Right atrium auricular region (tissue), 2 donors: ENCODE measurements at regions not wholly inside any gene's neighbourhood (a gene's known extent, or its start where the extent isn't known, plus 50 kb on each side); places are given as distances from the start of the nearest gene placed in this dataset.

Source experiments
- DNase-seq: peaks from one replicate; pipeline ENCODE4 v3.0.0-alpha.2; 2019; ENCODE audit warnings: low spot score
- H3K27ac ChIP-seq, 2 donors: fragments of 200-600 bp; sonication (generic); 1 replicate in 1 of 2; 2 replicates in 1 of 2; pipeline ENCODE4 v1.5.1; 2016 to 2019
- H3K27me3 ChIP-seq, 2 donors: fragments of 200-600 bp; sonication (generic); one replicate each; pipeline versions ENCODE4 v1.5.1 to v1.6.0; 2017 to 2019
- H3K36me3 ChIP-seq: fragments of 200-600 bp; sonication (generic); one replicate; pipeline ENCODE4 v1.5.1; 2016
- H3K4me1 ChIP-seq, 2 donors: fragments of 200-600 bp; sonication (generic); one replicate each; pipeline versions ENCODE4 v1.5.1 to v1.6.0; 2017 to 2019
- H3K4me3 ChIP-seq, 2 donors: fragments of 200-600 bp; sonication (generic); 1 replicate in 1 of 2; 2 replicates in 1 of 2; pipeline ENCODE4 v1.5.1; 2017 to 2019; ENCODE audit warnings: mild to moderate bottlenecking in 1 of 2, moderate library complexity in 1 of 2
- H3K9me3 ChIP-seq, 2 donors: fragments of 200-600 bp; sonication (generic); one replicate each; pipeline ENCODE4 v1.5.1; 2019
- TF ChIP-seq, protein P1 (sequence below), 2 donors: fragments of 200-600 bp; sonication (generic); IDR thresholded peaks; one replicate each; pipeline ENCODE4 v1.5.1; 2019; ENCODE audit warnings: antibody characterized with exemption in 2 of 2

DNA sequence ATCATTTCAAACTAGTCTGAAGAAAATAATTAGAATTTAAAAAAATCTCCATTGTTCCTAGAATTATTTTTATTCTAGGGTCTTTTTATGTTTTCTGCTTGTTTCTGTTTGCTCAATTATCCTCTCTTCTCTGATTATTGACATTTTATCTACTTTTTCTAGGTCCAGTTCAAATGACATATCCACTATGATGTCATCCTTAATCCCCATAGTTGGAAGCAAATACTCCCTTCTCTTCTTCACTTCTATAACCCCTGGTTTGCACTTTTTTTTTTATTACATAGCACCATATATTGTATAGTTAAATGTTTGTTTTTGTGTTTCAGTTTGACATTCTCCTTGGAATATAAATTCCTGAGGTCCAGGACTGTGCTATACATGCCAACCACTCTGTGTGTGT, 82.6 kb downstream of the CT47B1 start:
- H3K9me3 ChIP-seq: no peaks in the 10 kb centered on the region
- no peaks in the 10 kb centered on the region for H3K36me3 ChIP-seq
- TF ChIP-seq, protein P1, sequence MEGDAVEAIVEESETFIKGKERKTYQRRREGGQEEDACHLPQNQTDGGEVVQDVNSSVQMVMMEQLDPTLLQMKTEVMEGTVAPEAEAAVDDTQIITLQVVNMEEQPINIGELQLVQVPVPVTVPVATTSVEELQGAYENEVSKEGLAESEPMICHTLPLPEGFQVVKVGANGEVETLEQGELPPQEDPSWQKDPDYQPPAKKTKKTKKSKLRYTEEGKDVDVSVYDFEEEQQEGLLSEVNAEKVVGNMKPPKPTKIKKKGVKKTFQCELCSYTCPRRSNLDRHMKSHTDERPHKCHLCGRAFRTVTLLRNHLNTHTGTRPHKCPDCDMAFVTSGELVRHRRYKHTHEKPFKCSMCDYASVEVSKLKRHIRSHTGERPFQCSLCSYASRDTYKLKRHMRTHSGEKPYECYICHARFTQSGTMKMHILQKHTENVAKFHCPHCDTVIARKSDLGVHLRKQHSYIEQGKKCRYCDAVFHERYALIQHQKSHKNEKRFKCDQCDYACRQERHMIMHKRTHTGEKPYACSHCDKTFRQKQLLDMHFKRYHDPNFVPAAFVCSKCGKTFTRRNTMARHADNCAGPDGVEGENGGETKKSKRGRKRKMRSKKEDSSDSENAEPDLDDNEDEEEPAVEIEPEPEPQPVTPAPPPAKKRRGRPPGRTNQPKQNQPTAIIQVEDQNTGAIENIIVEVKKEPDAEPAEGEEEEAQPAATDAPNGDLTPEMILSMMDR (IDR thresholded peaks at IDR 0.05): no peak
- no peak for DNase-seq
- H3K27ac ChIP-seq: no peak overlapping the region
- no peaks in the 10 kb centered on the region for H3K27me3 ChIP-seq
- no peak overlapping the region for H3K4me3 ChIP-seq
- no peaks in the 10 kb centered on the region for H3K4me1 ChIP-seq

- Histone ChIP-seq H3K27me3 (no peaks in the 10 kb centered on the region), H3K4me1 (no peaks in the 10 kb centered on the region), H3K9me3 (no peaks in the 10 kb centered on the region), H3K27ac (no peak overlapping the region), H3K4me3 (no peak overlapping the region), H3K36me3 (no peaks in the 10 kb centered on the region)
- DNase-seq: peak; percentile 68
- TF ChIP-seq, protein P1 (IDR thresholded peaks at IDR 0.05): no peak
Observed at GRCh38 chrX:120791013-120791643, 84.5 kb downstream of the CT47B1 start.

DNA sequence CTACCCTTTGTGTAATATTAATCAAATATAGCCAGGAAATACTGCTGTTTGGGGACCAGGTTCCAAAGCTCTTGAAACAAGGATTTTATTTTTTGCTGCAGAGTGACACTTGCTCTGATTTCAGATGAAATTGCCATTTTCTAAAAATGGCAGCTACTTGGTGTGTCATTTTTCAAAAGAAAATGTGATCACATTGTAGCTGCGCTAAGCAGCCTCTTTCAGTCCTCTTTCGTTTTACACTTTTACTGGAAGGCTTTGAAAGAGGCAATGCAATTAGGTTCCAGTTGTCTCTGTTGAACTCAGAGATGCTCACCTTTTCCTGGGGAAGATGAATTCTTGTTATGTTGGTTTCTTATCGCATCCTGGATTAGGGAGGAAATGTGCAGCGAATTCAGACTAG, 85.1 kb downstream of the CT47B1 start:
- no peaks in the 10 kb centered on the region for H3K36me3 ChIP-seq
- H3K4me1 ChIP-seq: no peaks in the 10 kb centered on the region
- no peaks in the 10 kb centered on the region for H3K9me3 ChIP-seq
- DNase-seq: no peak
- no peak overlapping the region for H3K27ac ChIP-seq
- H3K27me3 ChIP-seq: no peaks in the 10 kb centered on the region
- no peak overlapping the region for H3K4me3 ChIP-seq
- TF ChIP-seq, protein P1 (IDR thresholded peaks at IDR 0.05): no peak

DNA sequence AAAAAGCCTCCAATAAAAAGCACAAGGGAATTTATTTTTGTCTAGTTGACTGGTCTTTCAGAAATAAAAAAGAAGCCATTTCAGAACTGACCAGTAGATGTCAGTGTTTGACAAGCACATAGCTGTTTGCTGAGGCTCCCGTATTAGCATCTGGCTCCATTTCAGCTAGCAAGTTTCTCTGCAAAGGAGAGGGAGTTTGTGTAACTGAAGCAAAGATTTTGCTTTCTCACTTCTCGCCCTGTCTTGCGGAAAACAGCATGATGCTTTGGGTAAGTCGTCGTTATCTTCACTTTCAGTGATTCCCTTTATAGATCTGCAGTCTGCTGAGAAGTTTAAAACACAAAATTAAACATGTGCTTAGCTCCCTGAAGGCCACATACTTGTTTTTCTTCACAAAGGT, 85.5 kb downstream of the CT47B1 start:
- Histone ChIP-seq H3K27ac (no peak overlapping the region), H3K9me3 (no peaks in the 10 kb centered on the region), H3K4me3 (no peak overlapping the region), H3K27me3 (no peaks in the 10 kb centered on the region), H3K4me1 (no peaks in the 10 kb centered on the region), H3K36me3 (no peaks in the 10 kb centered on the region)
- DNase-seq: no peak
- TF ChIP-seq, protein P1 (IDR thresholded peaks at IDR 0.05): peak; percentile 77 to 89

GRCh38 chrX:120781403-120781802, 94.3 kb downstream of the CT47B1 start:
- Histone ChIP-seq H3K27me3 (no peaks in the 10 kb centered on the region), H3K9me3 (no peaks in the 10 kb centered on the region), H3K36me3 (no peaks in the 10 kb centered on the region), H3K4me3 (no peak overlapping the region), H3K4me1 (no peaks in the 10 kb centered on the region), H3K27ac (no peak overlapping the region)
- DNase-seq: no peak
- TF ChIP-seq, protein P1 (IDR thresholded peaks at IDR 0.05): no peak

- DNase-seq: no peak
- H3K4me1 ChIP-seq: no peaks in the 10 kb centered on the region
- TF ChIP-seq, protein P1 (IDR thresholded peaks at IDR 0.05): no peak
- H3K27me3 ChIP-seq: no peaks in the 10 kb centered on the region
- H3K27ac ChIP-seq: no peak overlapping the region
- H3K9me3 ChIP-seq: no peaks in the 10 kb centered on the region
- no peaks in the 10 kb centered on the region for H3K36me3 ChIP-seq
- no peak overlapping the region for H3K4me3 ChIP-seq
Observed at GRCh38 chrX:120775959-120776358, 99.7 kb downstream of the CT47B1 start.
